GM12864 (cell line): ENCODE measurements at regions not wholly inside any gene's neighbourhood (a gene's known extent, or its start where the extent isn't known, plus 50 kb on each side); places are given as distances from the start of the nearest gene placed in this dataset.
"Not testable (repeated sequence)": the region's sequence is repeated elsewhere in the genome, so short reads cannot be mapped to it uniquely, and the experiment has no call there.

Experiments
- DNase-seq: peaks from one replicate; pipeline ENCODE4 v3.0.0-alpha.2; 2011; ENCODE audit warnings: low read depth
- H3K4me3 ChIP-seq: 2 replicates; pipeline ENCODE4 v1.5.1; 2011; ENCODE audit warnings: mild to moderate bottlenecking, low read depth, low read length, control low read depth
- CTCF ChIP-seq: IDR thresholded peaks from 2 replicates; pipeline ENCODE4 v1.5.1; 2011; ENCODE audit warnings: low read depth, mild to moderate bottlenecking, moderate library complexity, low read length, control low read depth, inconsistent platforms; ENCODE audit errors: missing control alignments

GRCh38 chr3:191982481-191982880, 521.5 kb downstream of the PYDC2 start:
- TF ChIP-seq CTCF: no peak
- DNase-seq: no peak
- H3K4me3 ChIP-seq: no peak overlapping the region

GRCh38 chr3:191985691-191986090, 524.7 kb downstream of the PYDC2 start:
- H3K4me3 ChIP-seq: no peak overlapping the region
- no peak for TF ChIP-seq CTCF

GRCh38 chr3:191987831-191988350, 526.9 kb downstream of the PYDC2 start:
- DNase-seq: no peak
- no peak overlapping the region for H3K4me3 ChIP-seq
- TF ChIP-seq CTCF: no peak

More at GRCh38 chr3:191985691-191986090, 524.7 kb downstream of the PYDC2 start:
- DNase-seq: no peak

- H3K4me3 ChIP-seq, DNase-seq: not testable (repeated sequence)
Observed at GRCh38 chr3:191993952-191994351, 533.0 kb downstream of the PYDC2 start.

- no peak for DNase-seq
- TF ChIP-seq CTCF: no peak
- no peak overlapping the region for H3K4me3 ChIP-seq
Observed at GRCh38 chr3:191997093-191997492, 536.1 kb downstream of the PYDC2 start.

- TF ChIP-seq CTCF: no peak
- no peak overlapping the region for H3K4me3 ChIP-seq
- DNase-seq: no peak
Observed at GRCh38 chr3:191997579-191998268, 536.8 kb downstream of the PYDC2 start.

- H3K4me3 ChIP-seq: no peak overlapping the region
- no peak for TF ChIP-seq CTCF
- no peak for DNase-seq
Observed at GRCh38 chr3:192001218-192001617, 540.3 kb downstream of the PYDC2 start.
